Calu3 (cell line): ENCODE measurements at regions not wholly inside any gene's neighbourhood (a gene's known extent, or its start where the extent isn't known, plus 50 kb on each side); places are given as distances from the start of the nearest gene placed in this dataset.

Experiments
- BruUV-seq: library from RNA; stranded (reverse); fragments of 400-500 nt; replicated peaks from 2 replicates; lab custom pipeline; 2021; lab: Mats Ljungman, UMichigan
- CTCF ChIA-PET: fragments of 300-600 bp; sonication (Branson Sonifier 250); formaldehyde crosslinking; loops from one replicate; lab custom pipeline; 2022; ENCODE audit warnings: antibody characterized with exemption; lab: Charles Lee
- DNase-seq: peaks from one replicate; pipeline ENCODE4 v3.0.0; 2022
- H3K27ac Mint-ChIP-seq: one replicate; pipeline ENCODE4 v1.8.0; 2022; ENCODE audit warnings: mixed read lengths; ENCODE audit not compliant: unreplicated experiment
- H3K27me3 Mint-ChIP-seq: one replicate; pipeline ENCODE4 v1.8.0; 2022; ENCODE audit warnings: mixed read lengths; ENCODE audit not compliant: unreplicated experiment
- H3K36me3 Mint-ChIP-seq: one replicate; pipeline ENCODE4 v1.8.0; 2022; ENCODE audit warnings: mild to moderate bottlenecking, moderate library complexity, mixed read lengths; ENCODE audit not compliant: insufficient read depth, unreplicated experiment
- H3K4me1 Mint-ChIP-seq: one replicate; pipeline ENCODE4 v1.8.0; 2022; ENCODE audit warnings: mild to moderate bottlenecking, low read depth, mixed read lengths; ENCODE audit not compliant: unreplicated experiment
- H3K4me3 Mint-ChIP-seq: one replicate; pipeline ENCODE4 v1.8.0; 2022; ENCODE audit warnings: mild to moderate bottlenecking, low read depth, moderate library complexity, mixed read lengths; ENCODE audit not compliant: unreplicated experiment
- H3K9me3 Mint-ChIP-seq: one replicate; pipeline ENCODE4 v1.8.0; 2022; ENCODE audit warnings: low read depth, mixed read lengths; ENCODE audit not compliant: unreplicated experiment
- CTCF ChIP-seq: fragments of 200-600 bp; IDR thresholded peaks from one replicate; pipeline ENCODE4 v1.8.0; 2022; ENCODE audit warnings: antibody characterized with exemption; ENCODE audit not compliant: unreplicated experiment
- intact Hi-C: fragments of 100-400 bp; cut with micrococcal nuclease; formaldehyde crosslinking; loops from one replicate; pipeline ENCODE4 v1.10.0; 2022; ENCODE audit not compliant: unreplicated experiment

- CTCF ChIA-PET = no interaction called here
- Mint-ChIP-seq H3K27ac (no peak overlapping the region), H3K4me1 (no peaks in the 10 kb centered on the region)
Observed at GRCh38 chr2:355773-356172, 67.9 kb upstream of the ALKAL2 start.

GRCh38 chr2:352696-353095, 64.8 kb upstream of the ALKAL2 start:
- intact Hi-C loops = no loop called here
- DNase-seq = no peak
- TF ChIP-seq CTCF = no peak
- Mint-ChIP-seq H3K9me3 (peaks cover 24% of the 10 kb centered on the region), H3K36me3 (no peaks in the 10 kb centered on the region), H3K4me3 (no peak overlapping the region), H3K4me1 (no peaks in the 10 kb centered on the region), H3K27me3 (no peaks in the 10 kb centered on the region), H3K27ac (no peak overlapping the region)
- CTCF ChIA-PET = no interaction called here
- no TSS peak for BruUV-seq

More at GRCh38 chr2:355773-356172, 67.9 kb upstream of the ALKAL2 start:
- no TSS peak for BruUV-seq
- no peak overlapping the region for H3K4me3 Mint-ChIP-seq
- intact Hi-C loops = no loop called here
- H3K36me3 Mint-ChIP-seq = no peaks in the 10 kb centered on the region
- TF ChIP-seq CTCF = no peak
- H3K9me3 Mint-ChIP-seq = peaks cover 18% of the 10 kb centered on the region
- no peak for DNase-seq
- H3K27me3 Mint-ChIP-seq = no peaks in the 10 kb centered on the region

GRCh38 chr2:349390-349789, 61.5 kb upstream of the ALKAL2 start:
- CTCF ChIA-PET = no interaction called here
- BruUV-seq = no TSS peak

GRCh38 chr2:348361-348916, 60.5 kb upstream of the ALKAL2 start:
- no peak for DNase-seq
- CTCF ChIA-PET = no interaction called here
- no TSS peak for BruUV-seq
- Mint-ChIP-seq H3K27me3 (no peaks in the 10 kb centered on the region), H3K4me3 (no peak overlapping the region), H3K9me3 (peaks cover 8% of the 10 kb centered on the region), H3K4me1 (no peaks in the 10 kb centered on the region), H3K36me3 (no peaks in the 10 kb centered on the region), H3K27ac (no peak overlapping the region)
- TF ChIP-seq CTCF = no peak
- intact Hi-C loops = no loop called here

More at GRCh38 chr2:349390-349789, 61.5 kb upstream of the ALKAL2 start:
- no peaks in the 10 kb centered on the region for H3K36me3 Mint-ChIP-seq
- intact Hi-C loops = no loop called here
- no peak for TF ChIP-seq CTCF
- peaks cover 16% of the 10 kb centered on the region for H3K9me3 Mint-ChIP-seq
- no peak overlapping the region for H3K27ac Mint-ChIP-seq
- no peaks in the 10 kb centered on the region for H3K4me1 Mint-ChIP-seq
- no peaks in the 10 kb centered on the region for H3K27me3 Mint-ChIP-seq
- no peak overlapping the region for H3K4me3 Mint-ChIP-seq
- DNase-seq = no peak
